Chondrocyte (in vitro differentiated cells): ENCODE measurements at regions not wholly inside any gene's neighbourhood (a gene's known extent, or its start where the extent isn't known, plus 50 kb on each side); places are given as distances from the start of the nearest gene placed in this dataset.
A peak's percentile ranks its signal among the peaks of the same experiment; 100 is the strongest.
"Not testable (repeated sequence)": the region's sequence is repeated elsewhere in the genome, so short reads cannot be mapped to it uniquely, and the experiment has no call there.

Experiments used
- DNase-seq: peaks from one replicate; pipeline ENCODE4 v3.0.0; 2021; ENCODE audit warnings: mixed read lengths, low spot score
- H3K27ac Mint-ChIP-seq: one replicate; pipeline ENCODE4 v1.8.0; 2021; ENCODE audit warnings: mild to moderate bottlenecking, moderate library complexity, mixed read lengths; ENCODE audit not compliant: unreplicated experiment
- H3K27me3 Mint-ChIP-seq: 2 replicates; pipeline ENCODE4 v1.8.0; 2021; ENCODE audit warnings: low read depth, mixed read lengths
- H3K36me3 Mint-ChIP-seq: 2 replicates; pipeline ENCODE4 v1.8.0; 2021; ENCODE audit warnings: low read depth, mixed read lengths
- H3K4me1 Mint-ChIP-seq: 2 replicates; pipeline ENCODE4 v1.8.0; 2021; ENCODE audit warnings: low read depth, mild to moderate bottlenecking, mixed read lengths
- H3K4me3 Mint-ChIP-seq: one replicate; pipeline ENCODE4 v1.8.0; 2021; ENCODE audit warnings: mild to moderate bottlenecking, moderate library complexity, mixed read lengths; ENCODE audit not compliant: unreplicated experiment
- H3K9me3 Mint-ChIP-seq: 2 replicates; pipeline ENCODE4 v1.8.0; 2021; ENCODE audit warnings: low read depth, mixed read lengths
- CTCF ChIP-seq: fragments of 200-600 bp; sonication (generic); IDR thresholded peaks from 2 replicates; pipeline ENCODE4 v1.5.0; 2021; ENCODE audit warnings: antibody characterized with exemption, mild to moderate bottlenecking, moderate library complexity

- no peak overlapping the region for H3K27ac Mint-ChIP-seq
- H3K4me3 Mint-ChIP-seq = no peak overlapping the region
- no peaks in the 10 kb centered on the region for H3K4me1 Mint-ChIP-seq
- peaks cover 4% of the 10 kb centered on the region for H3K9me3 Mint-ChIP-seq
- H3K27me3 Mint-ChIP-seq = peaks cover 11% of the 10 kb centered on the region
- TF ChIP-seq CTCF = no peak
- DNase-seq = no peak
- no peaks in the 10 kb centered on the region for H3K36me3 Mint-ChIP-seq
Observed at GRCh38 chr13:21246761-21247452, 70.4 kb downstream of the MRPL57 start.

- Mint-ChIP-seq H3K4me1 (no peaks in the 10 kb centered on the region), H3K27ac (no peak overlapping the region), H3K36me3 (no peaks in the 10 kb centered on the region), H3K27me3 (peaks cover 26% of the 10 kb centered on the region), H3K4me3 (no peak overlapping the region), H3K9me3 (peaks cover 6% of the 10 kb centered on the region)
- no peak for TF ChIP-seq CTCF
- no peak for DNase-seq
Observed at GRCh38 chr13:21256351-21256761, 79.9 kb downstream of the MRPL57 start.

GRCh38 chr13:21256891-21257290 lies 80.4 kb downstream of the MRPL57 start:
- H3K4me3 Mint-ChIP-seq = no peak overlapping the region
- no peak for TF ChIP-seq CTCF
- H3K4me1 Mint-ChIP-seq = no peaks in the 10 kb centered on the region
- no peaks in the 10 kb centered on the region for H3K36me3 Mint-ChIP-seq
- H3K27me3 Mint-ChIP-seq = peaks cover 22% of the 10 kb centered on the region
- DNase-seq = no peak
- H3K9me3 Mint-ChIP-seq = peaks cover 3% of the 10 kb centered on the region
- H3K27ac Mint-ChIP-seq = no peak overlapping the region

GRCh38 chr13:21259571-21260455 lies 83.4 kb downstream of the MRPL57 start:
- Mint-ChIP-seq H3K4me3 (no peak overlapping the region), H3K4me1 (peaks cover 5% of the 10 kb centered on the region), H3K27ac (no peak overlapping the region), H3K36me3 (no peaks in the 10 kb centered on the region), H3K9me3 (no peaks in the 10 kb centered on the region), H3K27me3 (peaks cover 3% of the 10 kb centered on the region)
- no peak for TF ChIP-seq CTCF
- no peak for DNase-seq

- not testable (repeated sequence) for DNase-seq, H3K9me3 Mint-ChIP-seq, H3K4me3 Mint-ChIP-seq, H3K27ac Mint-ChIP-seq, H3K4me1 Mint-ChIP-seq, H3K27me3 Mint-ChIP-seq, H3K36me3 Mint-ChIP-seq
Observed at GRCh38 chr13:21260561-21261290, 84.3 kb downstream of the MRPL57 start.

GRCh38 chr13:21261487-21262216 lies 85.2 kb downstream of the MRPL57 start:
- H3K4me3 Mint-ChIP-seq, DNase-seq, H3K36me3 Mint-ChIP-seq, H3K4me1 Mint-ChIP-seq, H3K27ac Mint-ChIP-seq, H3K27me3 Mint-ChIP-seq, H3K9me3 Mint-ChIP-seq: not testable (repeated sequence)

GRCh38 chr13:21263909-21264308 lies 87.5 kb downstream of the MRPL57 start:
- H3K27ac Mint-ChIP-seq = peak overlapping the region; percentile 59
- not testable (repeated sequence) for H3K4me3 Mint-ChIP-seq, H3K4me1 Mint-ChIP-seq, H3K27me3 Mint-ChIP-seq, DNase-seq, H3K9me3 Mint-ChIP-seq, H3K36me3 Mint-ChIP-seq
